ENCODE measurements at regions not wholly inside any gene's neighbourhood (a gene's known extent, or its start where the extent isn't known, plus 50 kb on each side); places are given as distances from the start of the nearest gene placed in this dataset.

- Histone ChIP-seq H3K4me3 (no peak overlapping the region), H3K4me1 (replicated peaks) (no peaks in the 10 kb centered on the region), H3K9me3 (replicated peaks) (no peaks in the 10 kb centered on the region), H3K36me3 (no peaks in the 10 kb centered on the region), H3K27ac (no peak overlapping the region), H3K27me3 (replicated peaks) (no peaks in the 10 kb centered on the region)
- DNase-seq (ENCODE audit: low read depth in 1 of 2, low spot score in 2 of 2) = no peak
Measured at GRCh38 chr2:7492719-7493118, 575.5 kb downstream of the RNF144A start.

- Histone ChIP-seq H3K4me3 (no peak overlapping the region), H3K9me3 (replicated peaks) (no peaks in the 10 kb centered on the region), H3K36me3 (no peaks in the 10 kb centered on the region), H3K27me3 (replicated peaks) (no peaks in the 10 kb centered on the region), H3K27ac (no peak overlapping the region), H3K4me1 (replicated peaks) (no peaks in the 10 kb centered on the region)
- no peak for DNase-seq (ENCODE audit: low read depth in 1 of 2, low spot score in 2 of 2)
Measured at GRCh38 chr2:7497178-7497577, 580.0 kb downstream of the RNF144A start.

- Histone ChIP-seq H3K27me3 (replicated peaks) (no peaks in the 10 kb centered on the region), H3K36me3 (no peaks in the 10 kb centered on the region), H3K27ac (no peak overlapping the region), H3K4me3 (no peak overlapping the region), H3K9me3 (replicated peaks) (no peaks in the 10 kb centered on the region), H3K4me1 (replicated peaks) (no peaks in the 10 kb centered on the region)
- DNase-seq (ENCODE audit: low read depth in 1 of 2, low spot score in 2 of 2) = no peak
Measured at GRCh38 chr2:7499018-7499417, 581.8 kb downstream of the RNF144A start.

GRCh38 chr2:7502336-7502735 lies 585.1 kb downstream of the RNF144A start:
- no peaks in the 10 kb centered on the region for H3K9me3 ChIP-seq (replicated peaks)
- no peaks in the 10 kb centered on the region for H3K4me1 ChIP-seq (replicated peaks)
- H3K27me3 ChIP-seq (replicated peaks) = no peaks in the 10 kb centered on the region
- no peak overlapping the region for H3K4me3 ChIP-seq
- no peaks in the 10 kb centered on the region for H3K36me3 ChIP-seq
- no peak for DNase-seq (ENCODE audit: low read depth in 1 of 2, low spot score in 2 of 2)
- H3K27ac ChIP-seq = no peak overlapping the region

GRCh38 chr2:7508296-7508943 lies 591.2 kb downstream of the RNF144A start:
- H3K27me3 ChIP-seq (replicated peaks) = no peaks in the 10 kb centered on the region
- H3K36me3 ChIP-seq = no peaks in the 10 kb centered on the region
- H3K4me1 ChIP-seq (replicated peaks) = no peaks in the 10 kb centered on the region
- H3K27ac ChIP-seq = no peak overlapping the region
- H3K4me3 ChIP-seq = no peak overlapping the region
- no peak for DNase-seq (ENCODE audit: low read depth in 1 of 2, low spot score in 2 of 2)
- no peaks in the 10 kb centered on the region for H3K9me3 ChIP-seq (replicated peaks)

GRCh38 chr2:7510353-7510752 lies 593.1 kb downstream of the RNF144A start:
- Histone ChIP-seq H3K27ac (no peak overlapping the region), H3K36me3 (no peaks in the 10 kb centered on the region), H3K4me1 (replicated peaks) (no peaks in the 10 kb centered on the region), H3K4me3 (no peak overlapping the region), H3K9me3 (replicated peaks) (no peaks in the 10 kb centered on the region), H3K27me3 (replicated peaks) (no peaks in the 10 kb centered on the region)
- DNase-seq (ENCODE audit: low read depth in 1 of 2, low spot score in 2 of 2) = no peak

- Histone ChIP-seq H3K4me1 (replicated peaks) (no peaks in the 10 kb centered on the region), H3K36me3 (no peaks in the 10 kb centered on the region), H3K4me3 (no peak overlapping the region), H3K27ac (no peak overlapping the region), H3K27me3 (replicated peaks) (no peaks in the 10 kb centered on the region), H3K9me3 (replicated peaks) (no peaks in the 10 kb centered on the region)
- no peak for DNase-seq (ENCODE audit: low read depth in 1 of 2, low spot score in 2 of 2)
Measured at GRCh38 chr2:7513834-7514233, 596.6 kb downstream of the RNF144A start.

GRCh38 chr2:7515327-7515726 lies 598.1 kb downstream of the RNF144A start:
- no peak overlapping the region for H3K4me3 ChIP-seq
- no peak overlapping the region for H3K27ac ChIP-seq
- H3K27me3 ChIP-seq (replicated peaks) = no peaks in the 10 kb centered on the region
- no peaks in the 10 kb centered on the region for H3K9me3 ChIP-seq (replicated peaks)
- H3K36me3 ChIP-seq = no peaks in the 10 kb centered on the region
- no peak for DNase-seq (ENCODE audit: low read depth in 1 of 2, low spot score in 2 of 2)
- H3K4me1 ChIP-seq (replicated peaks) = no peaks in the 10 kb centered on the region

GRCh38 chr2:7516484-7517063 lies 599.4 kb downstream of the RNF144A start:
- Histone ChIP-seq H3K36me3 (no peaks in the 10 kb centered on the region), H3K4me3 (no peak overlapping the region), H3K27ac (no peak overlapping the region), H3K9me3 (replicated peaks) (no peaks in the 10 kb centered on the region), H3K4me1 (replicated peaks) (no peaks in the 10 kb centered on the region), H3K27me3 (replicated peaks) (no peaks in the 10 kb centered on the region)
- DNase-seq (ENCODE audit: low read depth in 1 of 2, low spot score in 2 of 2) = no peak

GRCh38 chr2:7517088-7517487 lies 599.9 kb downstream of the RNF144A start:
- Histone ChIP-seq H3K27ac (no peak overlapping the region), H3K9me3 (replicated peaks) (no peaks in the 10 kb centered on the region), H3K4me3 (no peak overlapping the region), H3K4me1 (replicated peaks) (no peaks in the 10 kb centered on the region), H3K27me3 (replicated peaks) (no peaks in the 10 kb centered on the region), H3K36me3 (no peaks in the 10 kb centered on the region)
- no peak for DNase-seq (ENCODE audit: low read depth in 1 of 2, low spot score in 2 of 2)

GRCh38 chr2:7517851-7518250 lies 600.6 kb downstream of the RNF144A start:
- no peaks in the 10 kb centered on the region for H3K9me3 ChIP-seq (replicated peaks)
- H3K36me3 ChIP-seq = no peaks in the 10 kb centered on the region
- H3K27ac ChIP-seq = no peak overlapping the region

GRCh38 chr2:7523481-7524120 lies 606.4 kb downstream of the RNF144A start:
- Histone ChIP-seq H3K36me3 (no peaks in the 10 kb centered on the region), H3K9me3 (replicated peaks) (no peaks in the 10 kb centered on the region), H3K27ac (no peak overlapping the region), H3K4me1 (replicated peaks) (no peaks in the 10 kb centered on the region), H3K4me3 (no peak overlapping the region), H3K27me3 (replicated peaks) (no peaks in the 10 kb centered on the region)
- no peak for DNase-seq (ENCODE audit: low read depth in 1 of 2, low spot score in 2 of 2)

More at GRCh38 chr2:7517851-7518250, 600.6 kb downstream of the RNF144A start:
- Histone ChIP-seq H3K4me1 (replicated peaks) (no peaks in the 10 kb centered on the region), H3K4me3 (no peak overlapping the region), H3K27me3 (replicated peaks) (no peaks in the 10 kb centered on the region)
- DNase-seq (ENCODE audit: low read depth in 1 of 2, low spot score in 2 of 2) = no peak

- no peaks in the 10 kb centered on the region for H3K27me3 ChIP-seq (replicated peaks)
- H3K9me3 ChIP-seq (replicated peaks) = no peaks in the 10 kb centered on the region
- no peak overlapping the region for H3K27ac ChIP-seq
- no peaks in the 10 kb centered on the region for H3K36me3 ChIP-seq
- H3K4me3 ChIP-seq = no peak overlapping the region
- no peaks in the 10 kb centered on the region for H3K4me1 ChIP-seq (replicated peaks)
- no peak for DNase-seq (ENCODE audit: low read depth in 1 of 2, low spot score in 2 of 2)
Measured at GRCh38 chr2:7524195-7524594, 607.0 kb downstream of the RNF144A start.

GRCh38 chr2:7525746-7526145 lies 608.5 kb downstream of the RNF144A start:
- no peaks in the 10 kb centered on the region for H3K4me1 ChIP-seq (replicated peaks)
- DNase-seq (ENCODE audit: low read depth in 1 of 2, low spot score in 2 of 2) = no peak
- no peaks in the 10 kb centered on the region for H3K27me3 ChIP-seq (replicated peaks)
- no peaks in the 10 kb centered on the region for H3K36me3 ChIP-seq
- peaks cover 3% of the 10 kb centered on the region; the same call in 1 of the 2 replicates for H3K9me3 ChIP-seq (replicated peaks)
- H3K4me3 ChIP-seq = no peak overlapping the region
- no peak overlapping the region for H3K27ac ChIP-seq

Measured in SJSA1 (cell line).